ENCODE measurements at regions not wholly inside any gene's neighbourhood (a gene's known extent, or its start where the extent isn't known, plus 50 kb on each side); places are given as distances from the start of the nearest gene placed in this dataset.

DNA sequence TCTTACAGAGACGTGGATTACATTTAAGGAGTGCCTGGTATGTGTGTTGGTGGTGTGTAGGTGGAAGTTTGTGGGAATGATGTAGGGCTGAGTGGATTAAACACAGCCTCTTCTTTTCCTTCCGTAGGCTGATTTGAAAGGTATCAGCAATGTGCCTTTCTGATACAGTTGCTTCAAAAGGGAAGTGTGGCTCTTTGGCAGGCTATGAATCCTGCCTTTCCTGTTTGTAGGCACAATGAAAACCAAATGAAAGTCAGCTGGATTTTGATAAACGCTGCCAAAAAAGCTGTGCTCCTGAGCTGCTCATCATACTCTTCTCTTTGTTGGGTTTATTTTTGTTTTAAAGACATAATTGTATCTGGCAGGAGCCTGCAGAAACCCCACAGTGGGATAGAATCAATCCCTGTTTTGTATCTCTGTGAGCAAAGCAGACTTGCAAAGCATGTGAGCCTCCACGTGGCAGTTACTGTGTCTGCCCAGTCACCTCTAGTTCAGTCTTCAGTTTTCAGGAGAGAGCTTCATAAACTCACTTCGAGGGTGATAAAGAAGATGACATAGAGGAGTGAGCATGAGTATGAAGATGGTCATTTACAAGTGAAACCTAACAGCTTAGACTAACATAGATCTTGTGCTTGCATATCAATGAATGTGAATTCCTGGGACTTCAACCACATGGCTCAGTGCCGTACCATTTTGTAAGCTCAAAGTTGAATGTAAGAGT, 655.7 kb upstream of the KIRREL3 start:
- intact Hi-C loops (cut with DNase I): no loop called here
- Histone ChIP-seq H3K27me3 (no peaks in the 10 kb centered on the region), H3K4me3 (no peak overlapping the region), H3K36me3 (no peaks in the 10 kb centered on the region), H3K27ac (no peak overlapping the region), H3K9me3 (no peaks in the 10 kb centered on the region), H3K4me1 (no peaks in the 10 kb centered on the region)
- TF ChIP-seq, protein P1, sequence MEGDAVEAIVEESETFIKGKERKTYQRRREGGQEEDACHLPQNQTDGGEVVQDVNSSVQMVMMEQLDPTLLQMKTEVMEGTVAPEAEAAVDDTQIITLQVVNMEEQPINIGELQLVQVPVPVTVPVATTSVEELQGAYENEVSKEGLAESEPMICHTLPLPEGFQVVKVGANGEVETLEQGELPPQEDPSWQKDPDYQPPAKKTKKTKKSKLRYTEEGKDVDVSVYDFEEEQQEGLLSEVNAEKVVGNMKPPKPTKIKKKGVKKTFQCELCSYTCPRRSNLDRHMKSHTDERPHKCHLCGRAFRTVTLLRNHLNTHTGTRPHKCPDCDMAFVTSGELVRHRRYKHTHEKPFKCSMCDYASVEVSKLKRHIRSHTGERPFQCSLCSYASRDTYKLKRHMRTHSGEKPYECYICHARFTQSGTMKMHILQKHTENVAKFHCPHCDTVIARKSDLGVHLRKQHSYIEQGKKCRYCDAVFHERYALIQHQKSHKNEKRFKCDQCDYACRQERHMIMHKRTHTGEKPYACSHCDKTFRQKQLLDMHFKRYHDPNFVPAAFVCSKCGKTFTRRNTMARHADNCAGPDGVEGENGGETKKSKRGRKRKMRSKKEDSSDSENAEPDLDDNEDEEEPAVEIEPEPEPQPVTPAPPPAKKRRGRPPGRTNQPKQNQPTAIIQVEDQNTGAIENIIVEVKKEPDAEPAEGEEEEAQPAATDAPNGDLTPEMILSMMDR (IDR thresholded peaks at IDR 0.05): no peak
- no peak for TF ChIP-seq POLR2A (IDR thresholded peaks at IDR 0.05)
- 33 to 39% methylated on average over 6 of the region's 6 CpGs for WGBS, 2 donors
- DNase-seq: no peak

DNA sequence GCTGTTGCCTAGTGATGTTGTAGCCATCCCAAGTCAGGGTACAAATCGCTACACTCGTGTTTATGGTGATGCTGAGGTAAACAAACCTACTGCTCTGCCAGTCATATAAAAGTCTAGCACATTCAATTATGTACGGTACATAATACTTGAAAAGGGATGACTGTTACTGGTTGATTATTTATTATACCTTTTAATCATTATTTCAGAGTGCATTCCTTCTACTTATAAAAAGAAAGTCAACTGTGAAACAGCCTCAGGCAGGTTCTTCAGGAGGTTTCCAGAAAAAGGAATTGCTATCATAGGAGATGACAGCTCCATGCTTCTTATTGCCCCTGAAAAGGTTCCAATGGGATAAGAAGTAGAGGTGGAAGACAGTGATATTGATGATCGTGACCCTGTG, 652.5 kb upstream of the KIRREL3 start:
- intact Hi-C loops (cut with DNase I): no loop called here
- H3K4me1 ChIP-seq: no peaks in the 10 kb centered on the region
- no peak for TF ChIP-seq POLR2A (IDR thresholded peaks at IDR 0.05)
- TF ChIP-seq, protein P1 (IDR thresholded peaks at IDR 0.05): no peak
- 80 to 82% methylated on average over 4 of the region's 4 CpGs for WGBS, 2 donors
- no peaks in the 10 kb centered on the region for H3K27me3 ChIP-seq
- no peaks in the 10 kb centered on the region for H3K9me3 ChIP-seq
- H3K4me3 ChIP-seq: no peak overlapping the region
- no peaks in the 10 kb centered on the region for H3K36me3 ChIP-seq
- DNase-seq: no peak
- no peak overlapping the region for H3K27ac ChIP-seq

DNA sequence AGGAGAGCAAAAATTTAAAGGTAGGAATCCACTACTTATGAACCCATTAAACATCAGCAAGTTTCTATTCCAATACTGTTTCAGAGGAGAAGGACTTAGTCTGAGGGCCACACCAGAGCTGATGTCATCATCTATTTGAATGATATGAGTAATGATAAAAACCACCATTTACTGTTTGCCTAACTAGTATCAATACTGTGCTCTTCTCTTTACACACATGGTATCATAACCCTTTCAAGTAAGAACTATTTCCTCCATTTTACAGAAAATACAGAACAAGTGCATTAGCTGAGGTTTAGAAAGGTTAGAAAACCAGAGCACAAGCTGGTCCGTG, 651.3 kb upstream of the KIRREL3 start:
- Histone ChIP-seq H3K27me3 (no peaks in the 10 kb centered on the region), H3K4me1 (no peaks in the 10 kb centered on the region), H3K9me3 (no peaks in the 10 kb centered on the region), H3K4me3 (no peak overlapping the region), H3K36me3 (no peaks in the 10 kb centered on the region), H3K27ac (no peak overlapping the region)
- intact Hi-C loops (cut with DNase I): no loop called here
- no peak for TF ChIP-seq POLR2A (IDR thresholded peaks at IDR 0.05)
- TF ChIP-seq, protein P1 (IDR thresholded peaks at IDR 0.05): no peak
- DNase-seq: no peak
- WGBS, 2 donors: 50 to 67% methylated on average over 1 of the region's 1 CpG

DNA sequence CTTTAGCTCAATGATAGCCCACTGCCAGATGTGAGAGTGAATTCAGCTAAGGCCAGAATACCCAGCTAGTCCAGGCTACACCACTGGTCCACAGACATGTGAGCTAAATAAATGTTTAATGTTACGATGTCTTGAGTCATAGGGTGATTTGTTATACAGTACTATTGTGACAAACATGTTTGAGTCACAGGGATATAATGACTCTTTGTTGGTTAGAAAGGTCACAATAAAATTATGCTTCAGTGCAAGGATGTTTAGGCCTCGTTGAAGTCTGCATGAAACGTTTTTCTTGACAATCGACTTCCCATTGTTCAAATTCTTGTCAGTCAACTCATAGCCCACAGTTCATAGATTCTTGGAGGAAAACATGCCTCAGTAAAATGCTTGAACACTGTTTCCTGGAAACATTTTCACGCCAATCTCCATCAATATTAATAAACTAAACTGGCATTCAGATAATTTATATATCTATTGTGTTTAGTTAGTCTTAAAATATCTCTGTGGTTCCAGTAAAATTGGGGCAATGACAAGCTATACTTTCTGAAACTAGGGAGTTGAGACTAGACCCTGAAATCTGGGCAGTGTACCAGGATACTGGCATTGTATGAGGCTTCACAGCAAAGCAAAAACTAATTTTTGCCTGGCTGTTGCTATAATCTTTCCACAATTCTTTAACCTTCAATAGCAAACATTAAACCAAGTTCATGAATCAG, 650.8 kb upstream of the KIRREL3 start:
- H3K27ac ChIP-seq: no peak overlapping the region
- TF ChIP-seq, protein P1 (IDR thresholded peaks at IDR 0.05): no peak
- no peak for TF ChIP-seq POLR2A (IDR thresholded peaks at IDR 0.05)
- no peak for DNase-seq
- 34 to 45% methylated on average over 5 of the region's 5 CpGs for WGBS, 2 donors
- intact Hi-C loops (cut with DNase I): no loop called here
- no peaks in the 10 kb centered on the region for H3K4me1 ChIP-seq
- no peaks in the 10 kb centered on the region for H3K27me3 ChIP-seq
- no peak overlapping the region for H3K4me3 ChIP-seq
- H3K36me3 ChIP-seq: no peaks in the 10 kb centered on the region
- H3K9me3 ChIP-seq: no peaks in the 10 kb centered on the region

DNA sequence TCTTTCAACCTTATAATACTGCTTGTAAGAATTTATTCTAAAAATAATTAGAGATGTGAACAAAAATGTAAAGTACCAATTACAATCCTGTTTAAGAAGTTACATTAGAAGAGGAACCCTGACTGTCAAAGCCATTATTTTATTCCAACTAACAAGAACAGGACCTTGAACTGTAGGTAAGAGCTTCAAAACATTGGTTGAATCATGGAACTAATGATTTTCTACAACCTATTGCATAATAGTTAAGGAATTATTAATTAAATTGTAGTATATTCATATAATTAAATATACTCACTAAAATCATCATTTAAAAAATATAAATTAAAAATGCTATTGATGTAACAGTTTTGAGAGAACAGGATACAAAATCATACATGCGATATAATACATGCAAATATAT, 649.4 kb upstream of the KIRREL3 start:
- TF ChIP-seq, protein P1 (IDR thresholded peaks at IDR 0.05): no peak
- TF ChIP-seq POLR2A (IDR thresholded peaks at IDR 0.05): no peak
- H3K36me3 ChIP-seq: no peaks in the 10 kb centered on the region
- no peaks in the 10 kb centered on the region for H3K4me1 ChIP-seq
- intact Hi-C loops (cut with DNase I): no loop called here
- H3K4me3 ChIP-seq: no peak overlapping the region
- WGBS, 2 donors: 94 to 100% methylated on average over 1 of the region's 1 CpG
- H3K27me3 ChIP-seq: no peaks in the 10 kb centered on the region
- H3K27ac ChIP-seq: no peak overlapping the region
- no peak for DNase-seq
- H3K9me3 ChIP-seq: no peaks in the 10 kb centered on the region
